ENCODE measurements at regions not wholly inside any gene's neighbourhood (a gene's known extent, or its start where the extent isn't known, plus 50 kb on each side); places are given as distances from the start of the nearest gene placed in this dataset.

DNA sequence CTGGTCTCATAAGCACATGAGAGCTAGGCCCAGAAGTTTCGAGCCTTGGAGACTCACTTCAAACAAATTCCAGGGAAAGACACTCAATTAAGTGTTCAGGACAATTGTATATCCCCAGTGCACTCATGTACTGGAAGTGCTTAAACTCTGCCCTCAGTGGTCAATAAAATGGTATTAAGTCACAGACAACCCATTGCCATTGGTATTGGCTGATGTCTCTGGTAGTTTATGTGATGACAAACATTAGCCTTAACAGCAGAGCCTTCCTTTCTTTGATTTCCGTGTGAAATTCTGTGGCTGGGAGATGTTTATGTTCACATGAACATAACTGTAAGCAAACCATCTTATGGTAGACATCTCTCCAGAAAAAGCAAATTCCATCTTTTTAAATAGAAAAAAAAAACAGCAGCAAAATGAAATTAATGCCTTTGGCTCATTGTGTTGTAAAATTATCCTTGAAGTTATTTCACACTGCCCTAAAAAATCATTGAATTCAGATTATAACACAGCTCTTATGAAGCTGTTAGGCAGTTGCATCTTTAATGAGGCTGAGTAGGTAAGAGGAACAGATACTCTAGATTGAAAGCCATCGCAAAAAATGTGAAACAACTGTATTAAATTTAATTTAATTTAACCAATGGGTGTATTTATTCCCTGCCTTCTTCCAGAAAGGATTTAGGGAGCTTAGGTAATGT is 216.2 kb upstream of the PLEKHG7 start:
- no peak overlapping the region for H3K9ac ChIP-seq
- ChIA-PET POLR2A (interaction anchor here (0.8 kb wide), 1 partner anchor 341 kb away, joined by 3 read pairs; the partner anchor contains the start of gene BTG1), CTCF (interaction anchor here (1.1 kb wide), 1 partner anchor 10 kb away, joined by 3 read pairs; no protein-coding TSS in a partner anchor)
- no peaks in the 10 kb centered on the region for H3K9me3 ChIP-seq
- H3K79me2 ChIP-seq (ENCODE audit: insufficient read depth), result no peaks in the 10 kb centered on the region
- 48% methylated on average over 3 of the region's 3 CpGs for WGBS (ENCODE audit: low lambda C conversion rate)
- TF ChIP-seq TEAD4 (IDR thresholded peaks at IDR 0.05; ENCODE audit: borderline replicate concordance, insufficient read depth), result no peak
- TF ChIP-seq, protein P1, sequence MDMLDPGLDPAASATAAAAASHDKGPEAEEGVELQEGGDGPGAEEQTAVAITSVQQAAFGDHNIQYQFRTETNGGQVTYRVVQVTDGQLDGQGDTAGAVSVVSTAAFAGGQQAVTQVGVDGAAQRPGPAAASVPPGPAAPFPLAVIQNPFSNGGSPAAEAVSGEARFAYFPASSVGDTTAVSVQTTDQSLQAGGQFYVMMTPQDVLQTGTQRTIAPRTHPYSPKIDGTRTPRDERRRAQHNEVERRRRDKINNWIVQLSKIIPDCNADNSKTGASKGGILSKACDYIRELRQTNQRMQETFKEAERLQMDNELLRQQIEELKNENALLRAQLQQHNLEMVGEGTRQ (IDR thresholded peaks at IDR 0.05; ENCODE audit: borderline replicate concordance, low read depth, low read length), result no peak
- TF ChIP-seq, protein P2, sequence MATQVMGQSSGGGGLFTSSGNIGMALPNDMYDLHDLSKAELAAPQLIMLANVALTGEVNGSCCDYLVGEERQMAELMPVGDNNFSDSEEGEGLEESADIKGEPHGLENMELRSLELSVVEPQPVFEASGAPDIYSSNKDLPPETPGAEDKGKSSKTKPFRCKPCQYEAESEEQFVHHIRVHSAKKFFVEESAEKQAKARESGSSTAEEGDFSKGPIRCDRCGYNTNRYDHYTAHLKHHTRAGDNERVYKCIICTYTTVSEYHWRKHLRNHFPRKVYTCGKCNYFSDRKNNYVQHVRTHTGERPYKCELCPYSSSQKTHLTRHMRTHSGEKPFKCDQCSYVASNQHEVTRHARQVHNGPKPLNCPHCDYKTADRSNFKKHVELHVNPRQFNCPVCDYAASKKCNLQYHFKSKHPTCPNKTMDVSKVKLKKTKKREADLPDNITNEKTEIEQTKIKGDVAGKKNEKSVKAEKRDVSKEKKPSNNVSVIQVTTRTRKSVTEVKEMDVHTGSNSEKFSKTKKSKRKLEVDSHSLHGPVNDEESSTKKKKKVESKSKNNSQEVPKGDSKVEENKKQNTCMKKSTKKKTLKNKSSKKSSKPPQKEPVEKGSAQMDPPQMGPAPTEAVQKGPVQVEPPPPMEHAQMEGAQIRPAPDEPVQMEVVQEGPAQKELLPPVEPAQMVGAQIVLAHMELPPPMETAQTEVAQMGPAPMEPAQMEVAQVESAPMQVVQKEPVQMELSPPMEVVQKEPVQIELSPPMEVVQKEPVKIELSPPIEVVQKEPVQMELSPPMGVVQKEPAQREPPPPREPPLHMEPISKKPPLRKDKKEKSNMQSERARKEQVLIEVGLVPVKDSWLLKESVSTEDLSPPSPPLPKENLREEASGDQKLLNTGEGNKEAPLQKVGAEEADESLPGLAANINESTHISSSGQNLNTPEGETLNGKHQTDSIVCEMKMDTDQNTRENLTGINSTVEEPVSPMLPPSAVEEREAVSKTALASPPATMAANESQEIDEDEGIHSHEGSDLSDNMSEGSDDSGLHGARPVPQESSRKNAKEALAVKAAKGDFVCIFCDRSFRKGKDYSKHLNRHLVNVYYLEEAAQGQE (IDR thresholded peaks at IDR 0.05; ENCODE audit: low read depth, low read length), result no peak
- no peak for TF ChIP-seq FOXJ3 (CRISPR knock-in tag; IDR thresholded peaks at IDR 0.05)
- TF ChIP-seq YY1 (IDR thresholded peaks at IDR 0.05; ENCODE audit: low read depth), result no peak
- TF ChIP-seq NFIC (IDR thresholded peaks at IDR 0.05; ENCODE audit: borderline replicate concordance), result no peak
- no peak for TF ChIP-seq RCOR1 (IDR thresholded peaks at IDR 0.05; ENCODE audit: low read length)
- TF ChIP-seq CHD2 (IDR thresholded peaks at IDR 0.05; ENCODE audit: low read length, partially characterized antibody), result no peak
- no peak for TF ChIP-seq GABPA (IDR thresholded peaks at IDR 0.05; ENCODE audit: low read depth)
- TF ChIP-seq, protein P3, sequence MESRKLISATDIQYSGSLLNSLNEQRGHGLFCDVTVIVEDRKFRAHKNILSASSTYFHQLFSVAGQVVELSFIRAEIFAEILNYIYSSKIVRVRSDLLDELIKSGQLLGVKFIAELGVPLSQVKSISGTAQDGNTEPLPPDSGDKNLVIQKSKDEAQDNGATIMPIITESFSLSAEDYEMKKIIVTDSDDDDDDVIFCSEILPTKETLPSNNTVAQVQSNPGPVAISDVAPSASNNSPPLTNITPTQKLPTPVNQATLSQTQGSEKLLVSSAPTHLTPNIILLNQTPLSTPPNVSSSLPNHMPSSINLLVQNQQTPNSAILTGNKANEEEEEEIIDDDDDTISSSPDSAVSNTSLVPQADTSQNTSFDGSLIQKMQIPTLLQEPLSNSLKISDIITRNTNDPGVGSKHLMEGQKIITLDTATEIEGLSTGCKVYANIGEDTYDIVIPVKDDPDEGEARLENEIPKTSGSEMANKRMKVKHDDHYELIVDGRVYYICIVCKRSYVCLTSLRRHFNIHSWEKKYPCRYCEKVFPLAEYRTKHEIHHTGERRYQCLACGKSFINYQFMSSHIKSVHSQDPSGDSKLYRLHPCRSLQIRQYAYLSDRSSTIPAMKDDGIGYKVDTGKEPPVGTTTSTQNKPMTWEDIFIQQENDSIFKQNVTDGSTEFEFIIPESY (IDR thresholded peaks at IDR 0.05; ENCODE audit: borderline replicate concordance, low read depth), result no peak
- TF ChIP-seq GATA2 (CRISPR knock-in tag; IDR thresholded peaks at IDR 0.05), result no peak
- TF ChIP-seq, protein P4, sequence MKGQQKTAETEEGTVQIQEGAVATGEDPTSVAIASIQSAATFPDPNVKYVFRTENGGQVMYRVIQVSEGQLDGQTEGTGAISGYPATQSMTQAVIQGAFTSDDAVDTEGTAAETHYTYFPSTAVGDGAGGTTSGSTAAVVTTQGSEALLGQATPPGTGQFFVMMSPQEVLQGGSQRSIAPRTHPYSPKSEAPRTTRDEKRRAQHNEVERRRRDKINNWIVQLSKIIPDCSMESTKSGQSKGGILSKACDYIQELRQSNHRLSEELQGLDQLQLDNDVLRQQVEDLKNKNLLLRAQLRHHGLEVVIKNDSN (IDR thresholded peaks at IDR 0.05; ENCODE audit: borderline replicate concordance, low read depth), result no peak
- TF ChIP-seq, protein P5, sequence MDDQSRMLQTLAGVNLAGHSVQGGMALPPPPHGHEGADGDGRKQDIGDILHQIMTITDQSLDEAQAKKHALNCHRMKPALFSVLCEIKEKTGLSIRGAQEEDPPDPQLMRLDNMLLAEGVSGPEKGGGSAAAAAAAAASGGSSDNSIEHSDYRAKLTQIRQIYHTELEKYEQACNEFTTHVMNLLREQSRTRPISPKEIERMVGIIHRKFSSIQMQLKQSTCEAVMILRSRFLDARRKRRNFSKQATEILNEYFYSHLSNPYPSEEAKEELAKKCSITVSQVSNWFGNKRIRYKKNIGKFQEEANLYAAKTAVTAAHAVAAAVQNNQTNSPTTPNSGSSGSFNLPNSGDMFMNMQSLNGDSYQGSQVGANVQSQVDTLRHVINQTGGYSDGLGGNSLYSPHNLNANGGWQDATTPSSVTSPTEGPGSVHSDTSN (IDR thresholded peaks at IDR 0.05), result no peak
- TF ChIP-seq FOSL2 (IDR thresholded peaks at IDR 0.05; ENCODE audit: borderline replicate concordance, low read depth), result no peak
- TF ChIP-seq SIN3A (IDR thresholded peaks at IDR 0.05; ENCODE audit: borderline replicate concordance, low read depth, low read length), result no peak
- TF ChIP-seq POLR2AphosphoS5 (IDR thresholded peaks at IDR 0.05; ENCODE audit: low read depth, low read length), result no peak
- TF ChIP-seq, protein P6, sequence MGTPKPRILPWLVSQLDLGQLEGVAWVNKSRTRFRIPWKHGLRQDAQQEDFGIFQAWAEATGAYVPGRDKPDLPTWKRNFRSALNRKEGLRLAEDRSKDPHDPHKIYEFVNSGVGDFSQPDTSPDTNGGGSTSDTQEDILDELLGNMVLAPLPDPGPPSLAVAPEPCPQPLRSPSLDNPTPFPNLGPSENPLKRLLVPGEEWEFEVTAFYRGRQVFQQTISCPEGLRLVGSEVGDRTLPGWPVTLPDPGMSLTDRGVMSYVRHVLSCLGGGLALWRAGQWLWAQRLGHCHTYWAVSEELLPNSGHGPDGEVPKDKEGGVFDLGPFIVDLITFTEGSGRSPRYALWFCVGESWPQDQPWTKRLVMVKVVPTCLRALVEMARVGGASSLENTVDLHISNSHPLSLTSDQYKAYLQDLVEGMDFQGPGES (IDR thresholded peaks at IDR 0.05; ENCODE audit: low read depth, low read length), result no peak
- TF ChIP-seq FOXM1 (IDR thresholded peaks at IDR 0.05; ENCODE audit: low read depth), result no peak
- TF ChIP-seq RFX5 (IDR thresholded peaks at IDR 0.05; ENCODE audit: low read length), result no peak
- no peaks in the 10 kb centered on the region; a peak in 1 of 4 replicates for H3K4me1 ChIP-seq (ENCODE audit: control insufficient read depth in 1 of 2, insufficient read depth in 2 of 2, low read depth in 1 of 2, low read length in 1 of 2)
- no peak overlapping the region for H3K4me2 ChIP-seq
- no peaks in the 10 kb centered on the region for H4K20me1 ChIP-seq (ENCODE audit: insufficient read depth)
- H3F3A ChIP-seq (replicated peaks; ENCODE audit: insufficient read depth), result no peaks in the 10 kb centered on the region
- H3K36me3 ChIP-seq (replicated peaks in 1 of 2; ENCODE audit: control insufficient read depth in 1 of 2, insufficient read depth in 2 of 2, low read length in 1 of 2), result no peaks in the 10 kb centered on the region
- H2AFZ ChIP-seq (ENCODE audit: low read depth), result no peak overlapping the region
- no peak overlapping the region for H3K4me3 ChIP-seq (ENCODE audit: low read depth in 2 of 2, low read length in 1 of 2)
- no peaks in the 10 kb centered on the region for H3K27me3 ChIP-seq (ENCODE audit: insufficient read depth)
- no peak overlapping the region for H3K27ac ChIP-seq (ENCODE audit: low read depth in 2 of 2, low read length in 1 of 2)
- no peaks in the 10 kb centered on the region for H3K9me2 ChIP-seq
- no peak for DNase-seq
